ENCODE measurements at regions not wholly inside any gene's neighbourhood (a gene's known extent, or its start where the extent isn't known, plus 50 kb on each side); places are given as distances from the start of the nearest gene placed in this dataset.
A peak's percentile ranks its signal among the peaks of the same experiment; 100 is the strongest.

DNA sequence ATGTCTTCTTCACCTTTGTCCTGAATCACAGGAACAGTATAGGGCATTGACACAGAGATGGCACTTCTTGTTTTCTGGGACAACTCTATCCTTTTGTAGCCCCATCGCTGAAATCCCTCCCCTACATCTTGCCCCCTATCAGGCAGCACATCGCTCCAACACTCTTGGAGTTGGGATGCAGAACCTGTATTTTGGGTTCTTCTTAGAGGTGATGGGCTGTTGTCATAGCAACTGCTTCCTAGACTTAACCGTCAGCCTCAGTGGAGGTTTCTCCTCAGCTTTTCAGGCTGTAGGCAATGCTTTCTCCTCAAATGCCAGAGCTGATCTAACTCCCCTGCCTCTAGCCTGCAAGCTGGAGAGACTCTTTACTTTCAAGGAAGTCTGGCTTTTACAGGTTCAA lies 99.9 kb upstream of the SPRED2 start:
- no peak for TF ChIP-seq CTCF (IDR thresholded peaks at IDR 0.05; ENCODE audit: insufficient read depth, low read depth, low read length)
- TF ChIP-seq EZH2 (IDR thresholded peaks at IDR 0.05; ENCODE audit: insufficient read depth, low read length) = no peak
- Mint-ChIP-seq H3K4me1 (ENCODE audit: low read depth, unreplicated experiment) (peaks cover 5% of the 10 kb centered on the region), H3K36me3 (ENCODE audit: low read depth, unreplicated experiment) (no peaks in the 10 kb centered on the region), H3K27me3 (ENCODE audit: low read depth, unreplicated experiment) (peaks cover 30% of the 10 kb centered on the region), H3K9me3 (ENCODE audit: unreplicated experiment) (no peaks in the 10 kb centered on the region), H3K27ac (ENCODE audit: unreplicated experiment) (no peak overlapping the region), H3K4me3 (ENCODE audit: unreplicated experiment) (no peak overlapping the region)
- DNase-seq (ENCODE audit: low read depth) (no peak), FAIRE-seq (no peak)
- Histone ChIP-seq H3K79me2 (ENCODE audit: insufficient read depth, low read length) (no peaks in the 10 kb centered on the region), H3K27me3 (ENCODE audit: insufficient read depth, low read length) (no peaks in the 10 kb centered on the region), H3K4me2 (ENCODE audit: low read length) (no peak overlapping the region), H3K4me1 (ENCODE audit: insufficient read depth, low read length) (peaks cover 8% of the 10 kb centered on the region), H3K9me3 (ENCODE audit: insufficient read depth, low read depth, low read length) (no peaks in the 10 kb centered on the region), H3K27ac (ENCODE audit: low read depth, low read length) (no peak overlapping the region), H3K4me3 (ENCODE audit: insufficient read depth, low read depth, low read length) (no peak overlapping the region), H2AFZ (ENCODE audit: low read depth, low read length) (no peak overlapping the region), H3K9ac (ENCODE audit: low read length) (no peak overlapping the region), H4K20me1 (ENCODE audit: insufficient read depth, low read length) (no peaks in the 10 kb centered on the region), H3K36me3 (ENCODE audit: insufficient read depth, low read length) (no peaks in the 10 kb centered on the region)

DNA sequence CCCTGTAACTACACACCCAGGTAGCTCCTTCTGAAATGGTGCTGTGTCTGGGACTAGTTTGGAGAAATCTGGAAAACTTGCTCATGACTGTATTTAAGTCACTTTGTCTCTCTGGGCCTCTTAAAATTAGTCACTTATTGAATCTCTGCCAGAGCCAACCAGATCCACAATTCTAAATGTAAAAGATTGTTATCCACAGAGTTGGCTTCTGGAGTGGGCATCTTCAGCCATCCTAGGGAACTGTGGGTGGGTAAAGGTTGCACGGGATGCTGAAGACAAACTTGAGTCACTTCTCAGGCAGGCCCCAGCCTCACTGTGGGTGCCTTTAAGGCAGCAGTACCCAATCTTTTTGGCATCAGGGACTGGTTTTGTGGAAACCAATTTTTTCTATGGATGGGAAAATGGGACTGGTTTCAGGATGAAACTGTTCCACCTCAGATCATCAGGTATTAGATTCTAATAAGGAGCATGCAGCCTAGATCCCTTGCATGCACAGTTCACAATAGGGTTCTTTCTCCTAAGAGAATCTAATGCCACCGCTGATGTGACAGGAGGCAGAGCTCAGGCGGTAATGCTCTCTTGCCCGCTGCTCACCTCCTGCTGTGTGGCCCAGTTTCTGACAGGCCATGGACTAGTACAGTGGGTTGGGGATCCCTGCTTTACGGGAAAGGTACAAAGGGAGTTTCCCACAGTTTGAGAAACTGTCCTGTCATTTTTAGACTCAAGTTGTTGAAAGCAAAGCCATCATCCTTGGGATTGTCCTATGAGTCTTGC lies 98.3 kb upstream of the SPRED2 start:
- Histone ChIP-seq H3K4me3 (ENCODE audit: insufficient read depth, low read depth, low read length) (no peak overlapping the region), H3K79me2 (ENCODE audit: insufficient read depth, low read length) (no peaks in the 10 kb centered on the region), H3K27me3 (ENCODE audit: insufficient read depth, low read length) (no peaks in the 10 kb centered on the region), H3K9me3 (ENCODE audit: insufficient read depth, low read depth, low read length) (no peaks in the 10 kb centered on the region), H3K36me3 (ENCODE audit: insufficient read depth, low read length) (no peaks in the 10 kb centered on the region), H2AFZ (ENCODE audit: low read depth, low read length) (no peak overlapping the region), H3K4me2 (ENCODE audit: low read length) (no peak overlapping the region), H4K20me1 (ENCODE audit: insufficient read depth, low read length) (no peaks in the 10 kb centered on the region), H3K27ac (ENCODE audit: low read depth, low read length) (no peak overlapping the region), H3K4me1 (ENCODE audit: insufficient read depth, low read length) (peaks cover 8% of the 10 kb centered on the region), H3K9ac (ENCODE audit: low read length) (no peak overlapping the region)
- peaks cover 23% of the 10 kb centered on the region for H3K27me3 Mint-ChIP-seq (ENCODE audit: low read depth, unreplicated experiment)
- DNase-seq (ENCODE audit: low read depth) (peak; percentile 60), FAIRE-seq (no peak)
- H3K4me3 Mint-ChIP-seq (ENCODE audit: unreplicated experiment) = no peak overlapping the region
- TF ChIP-seq CTCF (IDR thresholded peaks at IDR 0.05; ENCODE audit: insufficient read depth, low read depth, low read length) (no peak), EZH2 (IDR thresholded peaks at IDR 0.05; ENCODE audit: insufficient read depth, low read length) (no peak)
- H3K27ac Mint-ChIP-seq (ENCODE audit: unreplicated experiment) = no peak overlapping the region
- H3K4me1 Mint-ChIP-seq (ENCODE audit: low read depth, unreplicated experiment) = peaks cover 5% of the 10 kb centered on the region
- H3K9me3 Mint-ChIP-seq (ENCODE audit: unreplicated experiment) = no peaks in the 10 kb centered on the region
- H3K36me3 Mint-ChIP-seq (ENCODE audit: low read depth, unreplicated experiment) = no peaks in the 10 kb centered on the region

DNA sequence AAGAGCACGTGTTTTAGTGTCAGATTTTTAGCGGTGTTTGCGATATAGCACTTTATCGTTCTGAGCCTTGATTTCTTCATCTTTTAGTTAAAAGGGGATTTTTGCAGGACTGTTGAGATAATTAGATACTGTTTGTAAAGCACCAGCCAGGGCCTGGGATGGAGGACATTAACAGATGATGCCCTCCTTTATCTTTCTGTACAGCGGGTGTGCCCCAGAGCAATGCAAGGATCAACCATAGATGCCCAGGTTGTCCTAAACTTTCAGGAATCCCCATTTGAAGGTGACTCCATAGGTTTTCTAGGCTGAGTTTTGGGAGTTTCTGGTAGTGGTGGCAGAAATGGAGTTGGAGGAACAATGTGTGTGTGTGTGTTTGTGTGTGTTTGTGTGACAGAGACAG lies 97.0 kb upstream of the SPRED2 start:
- Mint-ChIP-seq H3K27me3 (ENCODE audit: low read depth, unreplicated experiment) (peaks cover 19% of the 10 kb centered on the region), H3K9me3 (ENCODE audit: unreplicated experiment) (no peaks in the 10 kb centered on the region), H3K27ac (ENCODE audit: unreplicated experiment) (no peak overlapping the region), H3K4me1 (ENCODE audit: low read depth, unreplicated experiment) (peaks cover 5% of the 10 kb centered on the region), H3K4me3 (ENCODE audit: unreplicated experiment) (no peak overlapping the region), H3K36me3 (ENCODE audit: low read depth, unreplicated experiment) (peaks cover 3% of the 10 kb centered on the region)
- Histone ChIP-seq H3K4me3 (ENCODE audit: insufficient read depth, low read depth, low read length) (no peak overlapping the region), H3K4me1 (ENCODE audit: insufficient read depth, low read length) (peaks cover 8% of the 10 kb centered on the region), H3K27ac (ENCODE audit: low read depth, low read length) (no peak overlapping the region), H3K4me2 (ENCODE audit: low read length) (no peak overlapping the region), H4K20me1 (ENCODE audit: insufficient read depth, low read length) (no peaks in the 10 kb centered on the region), H3K27me3 (ENCODE audit: insufficient read depth, low read length) (no peaks in the 10 kb centered on the region), H3K9me3 (ENCODE audit: insufficient read depth, low read depth, low read length) (no peaks in the 10 kb centered on the region), H3K79me2 (ENCODE audit: insufficient read depth, low read length) (no peaks in the 10 kb centered on the region), H3K36me3 (ENCODE audit: insufficient read depth, low read length) (no peaks in the 10 kb centered on the region), H2AFZ (ENCODE audit: low read depth, low read length) (no peak overlapping the region), H3K9ac (ENCODE audit: low read length) (no peak overlapping the region)
- no peak for FAIRE-seq
- DNase-seq (ENCODE audit: low read depth) = no peak
- no peak for TF ChIP-seq CTCF (IDR thresholded peaks at IDR 0.05; ENCODE audit: insufficient read depth, low read depth, low read length)
- TF ChIP-seq EZH2 (IDR thresholded peaks at IDR 0.05; ENCODE audit: insufficient read depth, low read length) = no peak
